H9 (cell line): ENCODE measurements at regions not wholly inside any gene's neighbourhood (a gene's known extent, or its start where the extent isn't known, plus 50 kb on each side); places are given as distances from the start of the nearest gene placed in this dataset.

Experiments used
- DNase-seq: peaks from one replicate; pipeline ENCODE4 v3.0.0-alpha.2; 2017
- H2AFZ ChIP-seq: one replicate; pipeline ENCODE4 v1.6.1; 2013; ENCODE audit warnings: mild to moderate bottlenecking, low read length, control low read depth, moderate library complexity
- H2AK5ac ChIP-seq: 2 replicates; pipeline ENCODE4 v1.6.1; 2013; ENCODE audit warnings: low read length, control low read depth, mixed read lengths; ENCODE audit not compliant: insufficient read length
- H2BK120ac ChIP-seq: one replicate; pipeline ENCODE4 v1.6.1; 2013; ENCODE audit warnings: low read depth, mild to moderate bottlenecking, low read length, control low read depth, inconsistent platforms; ENCODE audit not compliant: poor library complexity, severe bottlenecking
- H2BK12ac ChIP-seq: 2 replicates; pipeline ENCODE4 v1.6.1; 2013; ENCODE audit warnings: low read length, control low read depth, mixed read lengths, low read depth; ENCODE audit not compliant: insufficient read length
- H2BK15ac ChIP-seq: 2 replicates; pipeline ENCODE4 v1.6.1; 2013; ENCODE audit warnings: low read depth, low read length, control low read depth
- H2BK20ac ChIP-seq: one replicate; pipeline ENCODE4 v1.6.1; 2013; ENCODE audit warnings: low read depth, mild to moderate bottlenecking, low read length, control low read depth, inconsistent platforms; ENCODE audit not compliant: poor library complexity, severe bottlenecking
- H2BK5ac ChIP-seq: 2 replicates; pipeline ENCODE4 v1.6.1; 2013; ENCODE audit warnings: low read length, control low read depth, mixed read lengths; ENCODE audit not compliant: insufficient read length
- H3K14ac ChIP-seq: 2 replicates; pipeline ENCODE4 v1.6.1; 2013; ENCODE audit warnings: low read length, control low read depth; ENCODE audit not compliant: insufficient read depth
- H3K18ac ChIP-seq: 2 replicates; pipeline ENCODE4 v1.6.1; 2013; ENCODE audit warnings: low read depth, mild to moderate bottlenecking, mixed read lengths, low read length, control low read depth; ENCODE audit not compliant: insufficient read length
- H3K23ac ChIP-seq: 2 replicates; pipeline ENCODE4 v1.6.1; 2013; ENCODE audit warnings: low read length, control low read depth, mixed read lengths, low read depth; ENCODE audit not compliant: insufficient read length
- H3K23me2 ChIP-seq: 2 replicates; pipeline ENCODE4 v1.6.1; 2013; ENCODE audit warnings: low read depth, mild to moderate bottlenecking, mixed read lengths, low read length, control low read depth; ENCODE audit not compliant: insufficient read length, poor library complexity, severe bottlenecking
- H3K27ac ChIP-seq: 2 replicates; pipeline ENCODE4 v1.5.1; 2013; ENCODE audit warnings: low read length, control low read depth, mixed read lengths, low read depth; ENCODE audit not compliant: insufficient read length
- H3K27me3 ChIP-seq: 2 replicates; pipeline ENCODE4 v1.6.1; 2013; ENCODE audit warnings: low read length, control low read depth, inconsistent platforms; ENCODE audit not compliant: insufficient read depth
- H3K4ac ChIP-seq: 2 replicates; pipeline ENCODE4 v1.6.1; 2013; ENCODE audit warnings: low read depth, mild to moderate bottlenecking, control low read depth, inconsistent platforms, low read length, moderate library complexity
- H3K4me1 ChIP-seq: 2 replicates; pipeline ENCODE4 v1.6.1; 2013; ENCODE audit warnings: low read length, control low read depth, inconsistent platforms; ENCODE audit not compliant: insufficient read depth
- H3K4me2 ChIP-seq: 2 replicates; pipeline ENCODE4 v1.6.1; 2013; ENCODE audit warnings: low read length, control low read depth, mixed read lengths; ENCODE audit not compliant: insufficient read length, insufficient read depth
- H3K56ac ChIP-seq: 2 replicates; pipeline ENCODE4 v1.6.1; 2013; ENCODE audit warnings: low read depth, mild to moderate bottlenecking, mixed read lengths, low read length, control low read depth; ENCODE audit not compliant: insufficient read length
- H3K79me1 ChIP-seq: 2 replicates; pipeline ENCODE4 v1.6.1; 2013; ENCODE audit warnings: low read depth, mild to moderate bottlenecking, moderate library complexity, low read length, control low read depth, inconsistent platforms; ENCODE audit not compliant: insufficient read depth, poor library complexity, severe bottlenecking
- H3K79me2 ChIP-seq: 2 replicates; pipeline ENCODE4 v1.6.1; 2013; ENCODE audit warnings: low read length, control low read depth, inconsistent platforms; ENCODE audit not compliant: insufficient read depth
- H3K9ac ChIP-seq: 2 replicates; pipeline ENCODE4 v1.6.1; 2013; ENCODE audit warnings: low read length, control low read depth, mixed read lengths; ENCODE audit not compliant: insufficient read length; ENCODE audit errors: extremely low read depth
- H3K9me3 ChIP-seq: one replicate; pipeline ENCODE4 v1.6.1; 2013; ENCODE audit warnings: low read depth, low read length, inconsistent platforms; ENCODE audit not compliant: control insufficient read depth
- H3T11ph ChIP-seq: one replicate; pipeline ENCODE4 v1.6.1; 2013; ENCODE audit warnings: mild to moderate bottlenecking, low read length, control low read depth, inconsistent platforms
- H4K20me1 ChIP-seq: one replicate; pipeline ENCODE4 v1.6.1; 2013; ENCODE audit not compliant: control insufficient read depth, insufficient read length, insufficient read depth
- H4K5ac ChIP-seq: 2 replicates; pipeline ENCODE4 v1.6.1; 2013; ENCODE audit warnings: low read depth, mild to moderate bottlenecking, mixed read lengths, low read length, control low read depth; ENCODE audit not compliant: insufficient read length
- H4K8ac ChIP-seq: replicated peaks from 2 replicates; pipeline ENCODE4 v1.6.1; 2013; ENCODE audit warnings: low read length, control low read depth, mixed read lengths, low read depth; ENCODE audit not compliant: insufficient read length
- H4K91ac ChIP-seq: 2 replicates; pipeline ENCODE4 v1.6.1; 2013; ENCODE audit warnings: low read depth, mild to moderate bottlenecking, moderate library complexity, mixed read lengths, low read length, control low read depth; ENCODE audit not compliant: insufficient read length
- H3K27ac Mint-ChIP-seq, 3 experiments: 2 replicates in 2 of 3; 3 replicates in 1 of 3; pipeline ENCODE4 v1.8.0; 2020 to 2021; ENCODE audit warnings: mixed read lengths in 3 of 3, mild to moderate bottlenecking in 1 of 3, moderate library complexity in 1 of 3
- H3K27me3 Mint-ChIP-seq: 2 replicates; pipeline ENCODE4 v1.8.0; 2021; ENCODE audit warnings: low read depth, mild to moderate bottlenecking, moderate library complexity, mixed read lengths
- H3K36me3 Mint-ChIP-seq, 3 experiments: 2 replicates in 2 of 3; 3 replicates in 1 of 3; pipeline ENCODE4 v1.8.0; 2020 to 2021; ENCODE audit warnings: low read depth in 3 of 3, mixed read lengths in 3 of 3; ENCODE audit not compliant: insufficient read depth in 1 of 3
- H3K4me1 Mint-ChIP-seq, 2 experiments: 2 replicates each; pipeline ENCODE4 v1.8.0; 2020; ENCODE audit warnings: mixed read lengths in 2 of 2
- H3K4me3 Mint-ChIP-seq, 2 experiments: 2 replicates in 1 of 2; 3 replicates in 1 of 2; pipeline ENCODE4 v1.8.0; 2020 to 2021; ENCODE audit warnings: mild to moderate bottlenecking in 2 of 2, mixed read lengths in 2 of 2, moderate library complexity in 1 of 2
- H3K9me3 Mint-ChIP-seq, 2 experiments: 2 replicates in 1 of 2; 3 replicates in 1 of 2; pipeline ENCODE4 v1.8.0; 2020; ENCODE audit warnings: mild to moderate bottlenecking in 2 of 2, mixed read lengths in 2 of 2, moderate library complexity in 1 of 2
- WGBS: extraction: QIAGEN DNeasy Blood & Tissue Kit; methylation state at CpG from one replicate; pipeline ENCODE4 v1.1.7; 2013; ENCODE audit warnings: missing lambda C conversion rate, low lambda C conversion rate, mixed read lengths; ENCODE audit not compliant: insufficient read length; ENCODE audit errors: extremely low coverage; 5-methylcytosine and 5-hydroxymethylcytosine counted together
- TF ChIP-seq, protein P1 (sequence below): fragments of 200-600 bp; sonication (generic); conservative IDR thresholded peaks from 3 replicates; pipeline ENCODE4 v1.8.0; 2021; ENCODE audit warnings: antibody characterized with exemption, mild to moderate bottlenecking

- peaks cover 4% of the 10 kb centered on the region for H3K27me3 Mint-ChIP-seq
- H2AFZ ChIP-seq, result no peak overlapping the region
- H4K91ac ChIP-seq, result no peak overlapping the region
- H4K8ac ChIP-seq, result no peak overlapping the region
- no peaks in the 10 kb centered on the region for H3K4me1 ChIP-seq
- no peak overlapping the region for H2BK12ac ChIP-seq
- H3K79me2 ChIP-seq, result no peaks in the 10 kb centered on the region
- H3K56ac ChIP-seq, result no peak overlapping the region
- TF ChIP-seq, protein P1, sequence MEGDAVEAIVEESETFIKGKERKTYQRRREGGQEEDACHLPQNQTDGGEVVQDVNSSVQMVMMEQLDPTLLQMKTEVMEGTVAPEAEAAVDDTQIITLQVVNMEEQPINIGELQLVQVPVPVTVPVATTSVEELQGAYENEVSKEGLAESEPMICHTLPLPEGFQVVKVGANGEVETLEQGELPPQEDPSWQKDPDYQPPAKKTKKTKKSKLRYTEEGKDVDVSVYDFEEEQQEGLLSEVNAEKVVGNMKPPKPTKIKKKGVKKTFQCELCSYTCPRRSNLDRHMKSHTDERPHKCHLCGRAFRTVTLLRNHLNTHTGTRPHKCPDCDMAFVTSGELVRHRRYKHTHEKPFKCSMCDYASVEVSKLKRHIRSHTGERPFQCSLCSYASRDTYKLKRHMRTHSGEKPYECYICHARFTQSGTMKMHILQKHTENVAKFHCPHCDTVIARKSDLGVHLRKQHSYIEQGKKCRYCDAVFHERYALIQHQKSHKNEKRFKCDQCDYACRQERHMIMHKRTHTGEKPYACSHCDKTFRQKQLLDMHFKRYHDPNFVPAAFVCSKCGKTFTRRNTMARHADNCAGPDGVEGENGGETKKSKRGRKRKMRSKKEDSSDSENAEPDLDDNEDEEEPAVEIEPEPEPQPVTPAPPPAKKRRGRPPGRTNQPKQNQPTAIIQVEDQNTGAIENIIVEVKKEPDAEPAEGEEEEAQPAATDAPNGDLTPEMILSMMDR, result peak; percentile 92
- no peak overlapping the region for H2BK5ac ChIP-seq
- H3T11ph ChIP-seq, result no peak overlapping the region
- no peak overlapping the region for H4K5ac ChIP-seq
- H3K9me3 ChIP-seq, result no peaks in the 10 kb centered on the region
- no peaks in the 10 kb centered on the region for H3K23me2 ChIP-seq
- H4K20me1 ChIP-seq, result no peaks in the 10 kb centered on the region
- H3K4ac ChIP-seq, result no peak overlapping the region
- WGBS, result no CpG with 5 or more reads among the region's 4 CpGs
- no peak overlapping the region for H3K27ac ChIP-seq
- no peaks in the 10 kb centered on the region for H3K79me1 ChIP-seq
- no peak overlapping the region for H3K14ac ChIP-seq
- no peak overlapping the region for H3K4me2 ChIP-seq
- DNase-seq, result peak; percentile 87
- H3K4me1 Mint-ChIP-seq, result peaks cover 4 to 9% of the 10 kb centered on the region in 2 experiments; a peak in 2 of 4 replicates
- H2AK5ac ChIP-seq, result no peak overlapping the region
- H3K9me3 Mint-ChIP-seq, result no peaks in the 10 kb centered on the region
- H3K4me3 Mint-ChIP-seq, result no peak overlapping the region
- H3K36me3 Mint-ChIP-seq, result no peaks in the 10 kb centered on the region
- H2BK120ac ChIP-seq, result no peak overlapping the region
- H3K9ac ChIP-seq, result no peak overlapping the region
- H3K27ac Mint-ChIP-seq, result no peak overlapping the region
- no peak overlapping the region for H3K18ac ChIP-seq
- H2BK15ac ChIP-seq, result no peak overlapping the region
- no peak overlapping the region for H2BK20ac ChIP-seq
- no peaks in the 10 kb centered on the region; the same call in 1 of the 2 replicates for H3K27me3 ChIP-seq
- no peak overlapping the region for H3K23ac ChIP-seq
Observed at GRCh38 chr1:19582318-19582717, 61.8 kb upstream of the NBL1 start.
